ENCODE measurements at regions not wholly inside any gene's neighbourhood (a gene's known extent, or its start where the extent isn't known, plus 50 kb on each side); places are given as distances from the start of the nearest gene placed in this dataset.
"Not testable (repeated sequence)": the region's sequence is repeated elsewhere in the genome, so short reads cannot be mapped to it uniquely, and the experiment has no call there.

- peaks cover 0 to 11% of the 10 kb centered on the region in 2 donors for H3K4me1 ChIP-seq (ENCODE audit: control insufficient read depth in 1 of 2, insufficient read depth in 2 of 2, low read length in 2 of 2)
- ATAC-seq (ENCODE audit: low FRiP score) (no peak), DNase-seq (no peak)
- no peaks in the 10 kb centered on the region for H3K36me3 ChIP-seq (ENCODE audit: control insufficient read depth in 1 of 2, insufficient read depth in 2 of 2, low read length in 1 of 2)
- intact Hi-C loops (cut with DNase I): loop anchor here in 1 of 2 donors (10.0 kb wide), 1 partner anchor 381 kb away; no protein-coding TSS in a partner anchor
- 0 to 5% methylated on average over 1 of the region's 1 CpG for WGBS, 2 donors
- no peaks in the 10 kb centered on the region for H3K9me3 ChIP-seq (ENCODE audit: control insufficient read depth, low read length)
- H3K27me3 ChIP-seq (ENCODE audit: control insufficient read depth in 1 of 2, insufficient read depth in 2 of 2, low read length in 1 of 2): no peaks in the 10 kb centered on the region
- H3K27ac ChIP-seq (ENCODE audit: low read depth in 1 of 2, low read length in 2 of 2): no peak overlapping the region
- H3K4me3 ChIP-seq (ENCODE audit: low read length in 2 of 2): no peak overlapping the region
These were observed 469.8 kb upstream of the SEL1L start for GRCh38 chr14:82003426-82003825.

- 31 to 36% methylated on average over 3 of the region's 3 CpGs for WGBS, 2 donors
These were observed 475.4 kb upstream of the SEL1L start for GRCh38 chr14:82009076-82009475.

GRCh38 chr14:82009993-82010392 lies 476.3 kb upstream of the SEL1L start:
- no peaks in the 10 kb centered on the region for H3K27me3 ChIP-seq (ENCODE audit: control insufficient read depth in 1 of 2, insufficient read depth in 2 of 2, low read length in 1 of 2)
- H3K36me3 ChIP-seq (ENCODE audit: control insufficient read depth in 1 of 2, insufficient read depth in 2 of 2, low read length in 1 of 2): no peaks in the 10 kb centered on the region

More at GRCh38 chr14:82009076-82009475, 475.4 kb upstream of the SEL1L start:
- no peaks in the 10 kb centered on the region for H3K4me1 ChIP-seq (ENCODE audit: control insufficient read depth in 1 of 2, insufficient read depth in 2 of 2, low read length in 2 of 2)
- no peaks in the 10 kb centered on the region for H3K36me3 ChIP-seq (ENCODE audit: control insufficient read depth in 1 of 2, insufficient read depth in 2 of 2, low read length in 1 of 2)
- intact Hi-C loops (cut with DNase I): loop anchor here in 1 of 2 donors (10.0 kb wide), 1 partner anchor 376 kb away; no protein-coding TSS in a partner anchor
- DNase-seq: no peak
- H3K27me3 ChIP-seq (ENCODE audit: control insufficient read depth in 1 of 2, insufficient read depth in 2 of 2, low read length in 1 of 2): no peaks in the 10 kb centered on the region
- no peak for ATAC-seq (ENCODE audit: low FRiP score)
- H3K27ac ChIP-seq (ENCODE audit: low read depth in 1 of 2, low read length in 2 of 2): no peak overlapping the region
- no peaks in the 10 kb centered on the region for H3K9me3 ChIP-seq (ENCODE audit: control insufficient read depth, low read length)
- H3K4me3 ChIP-seq (ENCODE audit: low read length in 2 of 2): no peak overlapping the region

GRCh38 chr14:82011460-82011859 lies 477.8 kb upstream of the SEL1L start:
- intact Hi-C loops (cut with DNase I): no loop called here
- Histone ChIP-seq H3K36me3 (ENCODE audit: control insufficient read depth in 1 of 2, insufficient read depth in 2 of 2, low read length in 1 of 2) (no peaks in the 10 kb centered on the region), H3K27me3 (ENCODE audit: control insufficient read depth in 1 of 2, insufficient read depth in 2 of 2, low read length in 1 of 2) (no peaks in the 10 kb centered on the region), H3K27ac (ENCODE audit: low read depth in 1 of 2, low read length in 2 of 2) (no peak overlapping the region), H3K4me1 (ENCODE audit: control insufficient read depth in 1 of 2, insufficient read depth in 2 of 2, low read length in 2 of 2) (no peaks in the 10 kb centered on the region), H3K9me3 (ENCODE audit: control insufficient read depth, low read length) (no peaks in the 10 kb centered on the region), H3K4me3 (ENCODE audit: low read length in 2 of 2) (no peak overlapping the region)
- 97 to 100% methylated on average over 3 of the region's 3 CpGs for WGBS, 2 donors
- ATAC-seq (ENCODE audit: low FRiP score) (peak; percentile 11), DNase-seq (peak in 1 of 2 donors; percentile 46)

More at GRCh38 chr14:82009993-82010392, 476.3 kb upstream of the SEL1L start:
- 90 to 97% methylated on average over 2 of the region's 2 CpGs for WGBS, 2 donors
- Histone ChIP-seq H3K27ac (ENCODE audit: low read depth in 1 of 2, low read length in 2 of 2) (no peak overlapping the region), H3K9me3 (ENCODE audit: control insufficient read depth, low read length) (no peaks in the 10 kb centered on the region), H3K4me3 (ENCODE audit: low read length in 2 of 2) (no peak overlapping the region), H3K4me1 (ENCODE audit: control insufficient read depth in 1 of 2, insufficient read depth in 2 of 2, low read length in 2 of 2) (no peaks in the 10 kb centered on the region)
- DNase-seq (no peak), ATAC-seq (ENCODE audit: low FRiP score) (no peak)
- intact Hi-C loops (cut with DNase I): loop anchor here in 1 of 2 donors (10.0 kb wide), 1 partner anchor 375 kb away; no protein-coding TSS in a partner anchor

- Histone ChIP-seq H3K27ac (ENCODE audit: low read depth in 1 of 2, low read length in 2 of 2) (no peak overlapping the region), H3K27me3 (ENCODE audit: control insufficient read depth in 1 of 2, insufficient read depth in 2 of 2, low read length in 1 of 2) (no peaks in the 10 kb centered on the region), H3K4me1 (ENCODE audit: control insufficient read depth in 1 of 2, insufficient read depth in 2 of 2, low read length in 2 of 2) (no peaks in the 10 kb centered on the region), H3K9me3 (ENCODE audit: control insufficient read depth, low read length) (no peaks in the 10 kb centered on the region), H3K4me3 (ENCODE audit: low read length in 2 of 2) (no peak overlapping the region), H3K36me3 (ENCODE audit: control insufficient read depth in 1 of 2, insufficient read depth in 2 of 2, low read length in 1 of 2) (no peaks in the 10 kb centered on the region)
- ATAC-seq (ENCODE audit: low FRiP score): no peak
- intact Hi-C loops (cut with DNase I): no loop called here
- DNase-seq: no peak
- 85 to 96% methylated on average over 1 of the region's 1 CpG for WGBS, 2 donors
These were observed 495.4 kb upstream of the SEL1L start for GRCh38 chr14:82029038-82029437.

- Histone ChIP-seq H3K4me3 (ENCODE audit: low read length in 2 of 2) (no peak overlapping the region), H3K4me1 (ENCODE audit: control insufficient read depth in 1 of 2, insufficient read depth in 2 of 2, low read length in 2 of 2) (no peaks in the 10 kb centered on the region), H3K9me3 (ENCODE audit: control insufficient read depth, low read length) (no peaks in the 10 kb centered on the region), H3K36me3 (ENCODE audit: control insufficient read depth in 1 of 2, insufficient read depth in 2 of 2, low read length in 1 of 2) (no peaks in the 10 kb centered on the region), H3K27me3 (ENCODE audit: control insufficient read depth in 1 of 2, insufficient read depth in 2 of 2, low read length in 1 of 2) (no peaks in the 10 kb centered on the region), H3K27ac (ENCODE audit: low read depth in 1 of 2, low read length in 2 of 2) (no peak overlapping the region)
- ATAC-seq (ENCODE audit: low FRiP score): no peak
- no peak for DNase-seq
- 55 to 80% methylated on average over 3 of the region's 3 CpGs for WGBS, 2 donors
- intact Hi-C loops (cut with DNase I): no loop called here
These were observed 501.7 kb upstream of the SEL1L start for GRCh38 chr14:82035397-82035796.

- H3K27ac ChIP-seq (ENCODE audit: low read depth in 1 of 2, low read length in 2 of 2); ATAC-seq (ENCODE audit: low FRiP score); H3K9me3 ChIP-seq (ENCODE audit: control insufficient read depth, low read length); intact Hi-C loops (cut with DNase I); H3K4me1 ChIP-seq (ENCODE audit: control insufficient read depth in 1 of 2, insufficient read depth in 2 of 2, low read length in 2 of 2); DNase-seq; H3K36me3 ChIP-seq (ENCODE audit: control insufficient read depth in 1 of 2, insufficient read depth in 2 of 2, low read length in 1 of 2); H3K4me3 ChIP-seq (ENCODE audit: low read length in 2 of 2); H3K27me3 ChIP-seq (ENCODE audit: control insufficient read depth in 1 of 2, insufficient read depth in 2 of 2, low read length in 1 of 2): not testable (repeated sequence)
- WGBS, 2 donors: 74 to 96% methylated on average over 3 of the region's 3 CpGs
These were observed 504.4 kb upstream of the SEL1L start for GRCh38 chr14:82038066-82038465.

- H3K27me3 ChIP-seq (ENCODE audit: control insufficient read depth in 1 of 2, insufficient read depth in 2 of 2, low read length in 1 of 2): no peaks in the 10 kb centered on the region
- H3K9me3 ChIP-seq (ENCODE audit: control insufficient read depth, low read length): no peaks in the 10 kb centered on the region
- WGBS, 2 donors: 34 to 48% methylated on average over 1 of the region's 1 CpG
- no peak overlapping the region for H3K27ac ChIP-seq (ENCODE audit: low read depth in 1 of 2, low read length in 2 of 2)
- DNase-seq: no peak
- no peaks in the 10 kb centered on the region for H3K4me1 ChIP-seq (ENCODE audit: control insufficient read depth in 1 of 2, insufficient read depth in 2 of 2, low read length in 2 of 2)
- intact Hi-C loops (cut with DNase I): no loop called here
- no peak overlapping the region for H3K4me3 ChIP-seq (ENCODE audit: low read length in 2 of 2)
- no peaks in the 10 kb centered on the region for H3K36me3 ChIP-seq (ENCODE audit: control insufficient read depth in 1 of 2, insufficient read depth in 2 of 2, low read length in 1 of 2)
- no peak for ATAC-seq (ENCODE audit: low FRiP score)
These were observed 511.7 kb upstream of the SEL1L start for GRCh38 chr14:82045339-82045738.

GRCh38 chr14:82046512-82047226 lies 513.0 kb upstream of the SEL1L start:
- no peak for ATAC-seq (ENCODE audit: low FRiP score)

More at GRCh38 chr14:82046512-82047226, 513.0 kb upstream of the SEL1L start:
- 73 to 91% methylated on average over 1 of the region's 1 CpG for WGBS, 2 donors
- no peaks in the 10 kb centered on the region for H3K27me3 ChIP-seq (ENCODE audit: control insufficient read depth in 1 of 2, insufficient read depth in 2 of 2, low read length in 1 of 2)
- H3K4me1 ChIP-seq (ENCODE audit: control insufficient read depth in 1 of 2, insufficient read depth in 2 of 2, low read length in 2 of 2): no peaks in the 10 kb centered on the region
- H3K4me3 ChIP-seq (ENCODE audit: low read length in 2 of 2): no peak overlapping the region
- H3K36me3 ChIP-seq (ENCODE audit: control insufficient read depth in 1 of 2, insufficient read depth in 2 of 2, low read length in 1 of 2): no peaks in the 10 kb centered on the region
- no peaks in the 10 kb centered on the region for H3K9me3 ChIP-seq (ENCODE audit: control insufficient read depth, low read length)
- intact Hi-C loops (cut with DNase I): no loop called here
- no peak overlapping the region for H3K27ac ChIP-seq (ENCODE audit: low read depth in 1 of 2, low read length in 2 of 2)
- DNase-seq: no peak

Data from aorta (tissue), 5 donors.